ENCODE measurements at regions not wholly inside any gene's neighbourhood (a gene's known extent, or its start where the extent isn't known, plus 50 kb on each side); places are given as distances from the start of the nearest gene placed in this dataset.

GRCh38 chr10:6667679-6668270, 87.7 kb upstream of the PRKCQ start (continued):
- no peak for TF ChIP-seq ZNF639 (tag by site-specific recombination; IDR thresholded peaks at IDR 0.05)
- TF ChIP-seq ZNF26 (tag by site-specific recombination; IDR thresholded peaks at IDR 0.05), result no peak
- no peak for TF ChIP-seq ZSCAN23 (tag by site-specific recombination; IDR thresholded peaks at IDR 0.05)
- TF ChIP-seq PRDM6 (tag by site-specific recombination; IDR thresholded peaks at IDR 0.05), result no peak
- TF ChIP-seq BCL6B (tag by site-specific recombination; IDR thresholded peaks at IDR 0.05), result no peak
- no peak for TF ChIP-seq ZNF510 (tag by site-specific recombination; IDR thresholded peaks at IDR 0.05; ENCODE audit: insufficient replicate concordance)
- no peak for TF ChIP-seq ZNF621 (tag by site-specific recombination; IDR thresholded peaks at IDR 0.05)
- TF ChIP-seq ZNF843 (tag by site-specific recombination; IDR thresholded peaks at IDR 0.05), result no peak
- TF ChIP-seq ZNF280D (tag by site-specific recombination; IDR thresholded peaks at IDR 0.05), result no peak

GRCh38 chr10:6667150-6667549, 87.1 kb upstream of the PRKCQ start:
- H3K4me3 ChIP-seq (ENCODE audit: low read depth, low read length), result no peak overlapping the region
- no peak overlapping the region for H3K27ac ChIP-seq (ENCODE audit: extremely low read depth, low read depth, low read length)
- no peaks in the 10 kb centered on the region for H3K9me3 ChIP-seq (ENCODE audit: control insufficient read depth, insufficient read depth, low read depth, low read length)
- no peaks in the 10 kb centered on the region for H3K36me3 ChIP-seq (ENCODE audit: control insufficient read depth in 2 of 2, insufficient read depth in 1 of 2, low read length in 2 of 2)
- TF ChIP-seq REST (tag by site-specific recombination; IDR thresholded peaks at IDR 0.05) (peak; percentile 76), ZBTB21 (tag by site-specific recombination; IDR thresholded peaks at IDR 0.05) (no peak), ZNF274 (IDR thresholded peaks at IDR 0.05; ENCODE audit: low read length) (no peak), ZNF274 (tag by site-specific recombination; IDR thresholded peaks at IDR 0.05; ENCODE audit: borderline replicate concordance) (no peak)
- ChIA-PET POLR2A (no interaction called here), CTCF (interaction anchor here (0.6 to 3.4 kb wide), 11 partner anchors 11 to 1262 kb away, joined by 3 to 24 read pairs (median 5); no protein-coding TSS in a partner anchor)
- no peaks in the 10 kb centered on the region for H3K4me1 ChIP-seq (ENCODE audit: control insufficient read depth, insufficient read depth, low read length)

Data from HEK293 (cell line).